GM21723 (cell line): ENCODE measurements at regions not wholly inside any gene's neighbourhood (a gene's known extent, or its start where the extent isn't known, plus 50 kb on each side); places are given as distances from the start of the nearest gene placed in this dataset.
"Not testable (repeated sequence)": the region's sequence is repeated elsewhere in the genome, so short reads cannot be mapped to it uniquely, and the experiment has no call there.

Source experiments
- ATAC-seq: cut with Tn5 transposase; IDR thresholded peaks from one replicate; pipeline ENCODE4 v1.9.1; 2021; ENCODE audit warnings: mild to moderate bottlenecking, moderate library complexity; ENCODE audit not compliant: unreplicated experiment

GRCh38 chr6:50959081-50959641 is 140.5 kb downstream of the TFAP2B start:
- ATAC-seq, result no peak

DNA sequence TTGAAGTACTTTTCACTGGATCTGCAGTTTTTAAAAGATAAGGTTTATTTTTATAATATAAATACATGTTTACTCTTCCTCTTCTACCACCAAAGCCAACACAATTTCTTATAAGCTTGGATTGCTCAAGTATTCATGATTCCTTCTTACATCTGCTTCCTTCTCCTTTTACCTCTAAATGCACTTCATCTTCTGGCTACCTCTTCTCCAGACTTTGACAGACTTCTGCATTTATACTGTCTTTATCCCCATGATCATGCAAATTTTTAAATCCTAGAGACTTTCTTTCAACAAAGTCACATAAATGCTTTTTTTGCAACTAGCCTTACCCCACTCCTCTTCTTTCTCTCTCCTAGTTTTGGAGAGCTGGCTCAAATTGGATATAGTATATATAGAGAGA is 142.9 kb downstream of the TFAP2B start:
- no peak for ATAC-seq

- peak; percentile 36 for ATAC-seq
These were observed 143.6 kb downstream of the TFAP2B start for GRCh38 chr6:50962213-50962759.

- no peak for ATAC-seq
These were observed 145.3 kb downstream of the TFAP2B start for GRCh38 chr6:50963952-50964351.

GRCh38 chr6:50965495-50965894 is 146.8 kb downstream of the TFAP2B start:
- no peak for ATAC-seq

DNA sequence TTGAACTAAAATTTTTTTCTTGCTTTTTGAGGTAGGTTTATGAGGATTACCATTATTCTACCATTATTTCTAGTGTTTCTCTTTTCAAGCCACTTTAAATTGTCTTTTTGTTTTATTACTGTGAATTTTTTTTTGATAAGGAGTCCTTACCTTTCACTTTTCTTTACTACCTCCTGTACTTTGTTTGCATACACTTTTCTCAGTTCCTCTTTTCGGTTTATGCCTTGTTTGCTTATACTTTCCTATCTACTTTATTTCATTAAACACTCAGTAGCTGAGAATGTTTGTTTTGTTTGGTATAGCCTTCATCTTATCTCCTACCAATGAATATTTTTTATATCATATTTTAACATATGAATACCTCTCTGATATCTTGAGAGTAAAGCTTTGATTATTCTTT is 147.9 kb downstream of the TFAP2B start:
- ATAC-seq, result peak; percentile 96

DNA sequence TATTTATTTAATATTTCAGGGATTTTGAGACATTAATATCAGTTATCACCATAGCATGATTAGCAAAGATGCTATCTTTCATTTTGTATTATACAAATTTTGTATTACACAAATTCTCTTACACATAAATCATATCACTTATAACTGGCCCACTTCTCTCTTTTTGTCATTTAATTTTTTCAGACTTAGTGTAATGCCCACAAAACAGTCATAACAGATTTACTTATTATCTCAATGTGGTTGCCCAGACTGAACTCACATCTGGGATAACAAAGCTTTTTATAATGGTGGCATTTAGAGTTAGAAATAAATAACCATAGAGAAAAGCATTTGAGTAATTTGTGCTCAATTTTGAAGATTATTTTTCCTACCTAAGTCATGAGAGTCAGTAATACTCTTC is 148.3 kb downstream of the TFAP2B start:
- ATAC-seq, result peak; percentile 48

- not testable (repeated sequence) for ATAC-seq
These were observed 149.6 kb downstream of the TFAP2B start for GRCh38 chr6:50968246-50968645.

DNA sequence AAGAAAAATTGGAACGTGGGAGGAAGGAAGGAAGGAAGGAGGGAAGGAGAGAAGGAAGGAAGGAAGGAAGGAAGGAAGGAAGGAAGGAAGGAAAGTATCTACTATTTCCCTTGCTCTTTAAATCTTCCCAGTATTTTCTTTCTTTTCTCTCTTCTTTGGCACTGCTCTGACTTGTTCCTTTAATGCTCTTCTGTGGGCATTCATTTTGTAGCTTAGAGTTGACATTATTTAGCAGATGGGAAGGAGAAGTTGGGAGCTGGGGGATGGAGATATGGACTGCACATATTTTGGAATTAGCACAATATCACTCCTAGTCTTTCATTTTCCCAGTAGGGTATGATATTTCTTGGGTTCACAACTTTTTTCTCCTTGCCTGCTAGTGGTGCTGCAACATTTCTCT is 152.2 kb downstream of the TFAP2B start:
- no peak for ATAC-seq

GRCh38 chr6:50973464-50973863 is 154.8 kb downstream of the TFAP2B start:
- ATAC-seq, result no peak

GRCh38 chr6:50974319-50974718 is 155.6 kb downstream of the TFAP2B start:
- ATAC-seq, result no peak

- ATAC-seq, result no peak
These were observed 156.5 kb downstream of the TFAP2B start for GRCh38 chr6:50975216-50975615.

DNA sequence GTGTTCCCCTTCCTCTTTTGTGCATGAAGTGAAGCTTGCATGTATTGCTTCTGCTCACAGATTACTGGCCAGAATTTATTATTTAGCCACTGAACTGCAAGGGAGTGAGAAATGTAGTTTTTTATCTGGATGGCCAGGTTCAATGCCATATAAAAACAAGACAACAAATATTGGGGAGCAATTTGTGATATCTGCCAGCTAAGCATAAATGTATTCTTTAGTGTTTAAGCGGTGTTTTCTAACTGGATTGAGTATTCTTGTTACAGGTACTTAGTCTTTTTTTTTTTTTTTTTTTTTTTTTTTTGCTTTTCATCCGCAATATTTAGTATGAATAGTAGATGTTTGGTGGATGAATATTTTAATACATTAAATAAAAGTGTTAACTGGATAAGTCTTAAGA is 158.2 kb downstream of the TFAP2B start:
- ATAC-seq, result no peak

DNA sequence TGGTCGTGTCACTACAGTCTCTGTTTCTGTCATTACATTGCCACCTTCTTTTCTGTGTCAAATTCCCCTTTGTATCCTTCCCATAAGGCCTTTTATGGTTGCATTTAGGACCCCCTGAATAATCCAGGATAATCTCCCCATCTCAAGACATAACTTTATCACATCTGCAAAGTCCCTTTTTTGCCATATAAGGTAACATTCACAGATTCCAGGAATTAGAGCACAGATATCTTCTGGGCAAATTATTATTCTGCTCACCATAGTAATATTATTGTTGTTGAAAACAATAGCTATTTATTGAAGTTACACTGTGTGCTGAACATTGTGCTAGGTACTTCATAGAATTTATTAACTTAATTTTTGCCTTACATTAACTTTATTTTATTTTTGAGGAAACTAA is 159.1 kb downstream of the TFAP2B start:
- no peak for ATAC-seq

DNA sequence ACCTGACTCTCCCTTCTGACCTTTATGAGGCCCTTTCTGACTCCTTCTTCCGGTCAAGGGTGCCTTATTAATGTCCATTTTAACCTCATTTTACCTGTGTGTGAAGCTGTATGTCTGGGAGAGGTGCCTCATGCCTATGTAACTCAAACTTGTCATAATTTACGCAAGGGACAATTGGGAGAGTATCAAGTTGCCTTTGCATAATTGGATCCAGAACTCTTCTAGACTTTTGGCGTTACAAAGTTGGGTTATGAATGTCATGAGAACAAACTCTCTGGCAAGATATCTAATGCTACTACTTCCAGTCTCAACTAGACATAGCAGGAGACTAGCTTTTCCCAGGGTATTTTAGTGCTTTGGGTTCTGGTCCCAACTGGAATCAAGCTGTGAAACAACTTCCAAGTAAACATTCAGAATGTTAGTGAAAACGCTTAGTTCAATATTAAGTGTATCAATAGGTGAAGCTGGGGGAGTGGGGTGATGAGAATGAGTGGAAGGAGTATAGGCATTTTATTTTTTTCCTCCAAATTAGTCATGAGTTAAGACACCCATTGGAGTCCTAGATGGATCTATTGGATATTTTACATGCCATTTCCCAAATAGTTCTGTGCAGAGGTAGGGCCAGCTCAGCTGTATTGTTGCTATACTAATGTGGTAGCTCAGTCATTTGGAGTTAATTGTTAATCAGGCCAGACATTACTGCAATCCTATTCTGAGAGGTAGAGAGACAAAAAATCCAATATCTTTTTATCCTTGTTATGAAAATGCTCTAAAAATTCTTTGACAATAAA is 159.9 kb downstream of the TFAP2B start:
- no peak for ATAC-seq

DNA sequence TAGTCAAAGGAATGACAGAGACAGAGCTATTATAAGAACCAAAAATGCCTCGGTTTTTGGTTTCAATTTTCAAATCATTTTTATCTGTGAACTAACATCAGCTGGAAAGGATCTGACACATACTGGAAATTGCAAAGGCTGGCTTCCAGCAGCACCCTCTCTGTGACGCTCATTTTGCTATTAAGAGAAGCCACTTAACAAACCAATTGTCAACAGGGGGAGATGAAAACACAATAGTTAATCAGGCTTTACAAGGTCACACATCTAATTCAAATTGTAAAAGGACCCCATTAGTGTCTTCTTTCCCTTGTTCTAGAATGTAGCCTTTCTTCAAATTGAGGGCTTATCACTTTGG is 160.5 kb downstream of the TFAP2B start:
- no peak for ATAC-seq

- ATAC-seq, result no peak
These were observed 165.5 kb downstream of the TFAP2B start for GRCh38 chr6:50984135-50984534.

DNA sequence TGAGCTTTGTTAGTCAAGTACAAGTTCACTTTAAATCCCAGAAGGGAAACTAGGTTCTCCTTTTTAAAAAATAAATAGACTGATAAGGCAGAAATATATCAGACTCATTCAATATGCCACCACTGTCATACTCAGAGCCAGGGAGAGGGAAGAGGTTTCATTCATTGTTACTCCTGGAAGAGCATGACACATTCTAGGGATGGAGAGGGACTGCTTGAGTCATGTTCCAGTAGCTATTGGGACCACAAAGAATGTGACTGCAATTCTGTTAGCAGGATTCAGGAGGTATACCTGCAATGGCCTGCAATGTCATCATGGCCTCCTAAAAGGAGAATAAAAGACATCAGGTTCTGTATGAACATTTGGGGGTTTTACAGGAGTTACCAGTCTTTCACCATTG is 167.6 kb downstream of the TFAP2B start:
- ATAC-seq, result no peak

GRCh38 chr6:50989123-50989522 is 170.5 kb downstream of the TFAP2B start:
- no peak for ATAC-seq

GRCh38 chr6:50990750-50991446 is 172.2 kb downstream of the TFAP2B start:
- ATAC-seq, result no peak

DNA sequence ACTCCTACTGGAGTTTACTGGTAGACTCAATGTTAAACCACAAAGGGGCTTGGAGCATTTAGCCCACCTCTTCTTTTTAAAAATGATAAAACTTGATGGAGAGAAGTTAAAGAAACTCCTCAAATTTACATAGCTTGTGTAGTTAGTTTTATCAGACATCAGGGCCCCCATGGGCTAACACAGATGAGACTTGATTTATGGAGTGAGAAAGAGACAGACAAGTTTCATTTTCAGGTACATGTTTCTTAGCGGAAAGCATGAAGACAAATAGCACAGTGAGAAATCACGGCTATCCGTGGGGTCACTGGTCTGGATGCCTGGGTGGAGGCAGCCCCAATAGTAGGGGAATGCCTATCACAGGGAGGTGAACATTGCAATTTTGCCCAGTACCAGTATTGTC is 173.6 kb downstream of the TFAP2B start:
- no peak for ATAC-seq
